ENCODE measurements at regions not wholly inside any gene's neighbourhood (a gene's known extent, or its start where the extent isn't known, plus 50 kb on each side); places are given as distances from the start of the nearest gene placed in this dataset.

- Histone ChIP-seq H3K4me1 (ENCODE audit: control insufficient read depth, extremely low read depth, insufficient read depth, low read length) (peaks cover 11% of the 10 kb centered on the region), H4K20me1 (ENCODE audit: control insufficient read depth, extremely low read depth, insufficient read depth, low read length) (no peaks in the 10 kb centered on the region), H3K79me2 (ENCODE audit: control insufficient read depth, insufficient read depth, low read length) (no peaks in the 10 kb centered on the region), H3K9me3 (ENCODE audit: control insufficient read depth, low read depth, low read length) (no peaks in the 10 kb centered on the region), H3K27ac (ENCODE audit: control insufficient read depth, insufficient read depth, low read length) (no peak overlapping the region), H3K27me3 (ENCODE audit: control insufficient read depth, extremely low read depth, insufficient read depth, low read length) (no peaks in the 10 kb centered on the region), H3K36me3 (ENCODE audit: control insufficient read depth in 2 of 2, extremely low read depth in 1 of 2, insufficient read depth in 2 of 2, low read length in 2 of 2) (no peaks in the 10 kb centered on the region), H3K9ac (ENCODE audit: control insufficient read depth, extremely low read depth, insufficient read depth, low read length) (no peak overlapping the region), H3K4me2 (ENCODE audit: control insufficient read depth, extremely low read depth, insufficient read depth, low read depth, low read length) (no peak overlapping the region), H3K4me3 (ENCODE audit: control insufficient read depth in 2 of 3, extremely low read depth in 1 of 3, insufficient read depth in 2 of 3, low read depth in 1 of 3, low read length in 3 of 3) (no peak overlapping the region), H3K9me1 (ENCODE audit: control insufficient read depth, extremely low read depth, insufficient read depth, low read length) (no peaks in the 10 kb centered on the region), H2AFZ (ENCODE audit: control insufficient read depth, low read length) (no peak overlapping the region)
- dilution Hi-C loops (cut with MboI; ENCODE audit: extremely low pct_ligation_motif_present, low sequenced_read_pairs) = no loop called here
- DNase-seq (ENCODE audit: low read depth, low spot score) = no peak
- TF ChIP-seq CTCF (optimal IDR thresholded peaks at IDR 0.05 in 1 of 3, IDR thresholded peaks at IDR 0.05 in 1 of 3, conservative IDR thresholded peaks at IDR 0.05 in 1 of 3; ENCODE audit: extremely low read depth in 1 of 3, insufficient read depth in 2 of 3, low read length in 3 of 3) (no peak), EZH2 (IDR thresholded peaks at IDR 0.05; ENCODE audit: low read length) (no peak)
- no peak for FAIRE-seq
Observed at GRCh38 chr3:145015253-145015652, 1043.6 kb downstream of the DIPK2A start.

- H3K9me3 ChIP-seq (ENCODE audit: control insufficient read depth, low read depth, low read length) = no peaks in the 10 kb centered on the region
Observed at GRCh38 chr3:145017959-145018358, 1046.3 kb downstream of the DIPK2A start.

More at GRCh38 chr3:145017959-145018358, 1046.3 kb downstream of the DIPK2A start:
- no peaks in the 10 kb centered on the region for H3K9me1 ChIP-seq (ENCODE audit: control insufficient read depth, extremely low read depth, insufficient read depth, low read length)
- H3K4me1 ChIP-seq (ENCODE audit: control insufficient read depth, extremely low read depth, insufficient read depth, low read length) = peaks cover 11% of the 10 kb centered on the region
- H3K79me2 ChIP-seq (ENCODE audit: control insufficient read depth, insufficient read depth, low read length) = no peaks in the 10 kb centered on the region
- H3K4me2 ChIP-seq (ENCODE audit: control insufficient read depth, extremely low read depth, insufficient read depth, low read depth, low read length) = peak overlapping the region; percentile 37
- dilution Hi-C loops (cut with MboI; ENCODE audit: extremely low pct_ligation_motif_present, low sequenced_read_pairs) = no loop called here
- FAIRE-seq (peak; percentile 81), DNase-seq (ENCODE audit: low read depth, low spot score) (peak; percentile 46)
- H3K4me3 ChIP-seq (ENCODE audit: control insufficient read depth in 2 of 3, extremely low read depth in 1 of 3, insufficient read depth in 2 of 3, low read depth in 1 of 3, low read length in 3 of 3) = peak overlapping the region in 1 of 3 experiments; percentile 7
- no peak overlapping the region for H3K9ac ChIP-seq (ENCODE audit: control insufficient read depth, extremely low read depth, insufficient read depth, low read length)
- H3K27ac ChIP-seq (ENCODE audit: control insufficient read depth, insufficient read depth, low read length) = no peak overlapping the region
- H3K36me3 ChIP-seq (ENCODE audit: control insufficient read depth in 2 of 2, extremely low read depth in 1 of 2, insufficient read depth in 2 of 2, low read length in 2 of 2) = no peaks in the 10 kb centered on the region
- no peak for TF ChIP-seq CTCF (optimal IDR thresholded peaks at IDR 0.05 in 1 of 3, IDR thresholded peaks at IDR 0.05 in 1 of 3, conservative IDR thresholded peaks at IDR 0.05 in 1 of 3; ENCODE audit: extremely low read depth in 1 of 3, insufficient read depth in 2 of 3, low read length in 3 of 3)
- TF ChIP-seq EZH2 (IDR thresholded peaks at IDR 0.05; ENCODE audit: low read length) = no peak
- no peak overlapping the region for H2AFZ ChIP-seq (ENCODE audit: control insufficient read depth, low read length)
- no peaks in the 10 kb centered on the region for H4K20me1 ChIP-seq (ENCODE audit: control insufficient read depth, extremely low read depth, insufficient read depth, low read length)
- H3K27me3 ChIP-seq (ENCODE audit: control insufficient read depth, extremely low read depth, insufficient read depth, low read length) = no peaks in the 10 kb centered on the region
